ENCODE measurements at regions not wholly inside any gene's neighbourhood (a gene's known extent, or its start where the extent isn't known, plus 50 kb on each side); places are given as distances from the start of the nearest gene placed in this dataset.

DNA sequence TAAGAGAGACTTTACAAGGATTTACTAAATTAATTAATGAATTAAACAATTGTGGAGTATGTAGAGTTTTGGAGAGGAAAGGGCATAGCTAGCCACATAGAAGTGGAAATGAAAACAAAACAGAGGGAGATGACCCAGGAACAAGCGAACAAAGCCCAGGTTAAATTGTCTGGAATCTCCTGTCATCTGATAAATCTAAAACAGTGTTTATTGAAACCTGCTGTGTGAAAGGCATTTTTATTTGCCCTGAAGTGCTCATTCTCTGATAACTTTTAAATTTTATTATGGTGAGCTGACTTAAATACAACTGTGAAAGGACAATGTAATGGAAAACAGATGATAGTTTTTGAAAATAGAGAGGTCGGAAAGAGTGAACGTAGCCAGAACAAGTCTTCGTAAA lies 682.8 kb upstream of the KIRREL3 start:
- no peak for DNase-seq

DNA sequence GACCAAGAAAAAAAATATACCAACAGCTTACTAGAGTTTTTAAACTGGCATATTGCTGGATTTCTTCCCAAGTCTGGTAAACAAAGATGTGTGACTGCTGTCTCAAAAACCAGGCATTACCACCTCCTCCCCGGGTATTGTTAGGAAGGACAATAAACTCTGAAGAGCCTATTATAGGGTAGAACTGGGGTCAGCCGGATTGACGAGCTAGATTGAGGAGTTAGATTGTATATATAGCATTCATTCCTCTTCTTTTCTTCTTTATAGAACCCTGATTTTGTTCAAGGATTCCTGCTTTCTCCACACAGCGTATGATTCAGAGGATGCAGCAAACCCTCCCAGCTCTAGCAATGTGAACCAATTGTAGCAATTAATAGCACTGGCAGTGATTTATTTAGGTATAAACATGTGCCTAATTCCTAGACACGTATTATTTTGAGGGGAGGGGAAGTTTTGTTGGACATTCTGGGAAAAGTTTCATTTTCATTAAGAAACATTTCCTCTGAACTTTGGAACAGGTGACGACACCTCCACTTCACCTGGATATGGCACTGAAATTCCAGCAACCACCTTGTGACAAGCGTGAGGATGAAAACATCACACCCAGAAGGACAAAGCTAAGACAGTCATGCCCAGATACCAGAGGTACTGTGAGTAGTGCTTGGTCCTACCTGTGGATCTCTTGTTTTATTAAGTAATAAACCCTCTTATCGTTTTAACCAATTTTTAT lies 679.4 kb upstream of the KIRREL3 start:
- DNase-seq = no peak

DNA sequence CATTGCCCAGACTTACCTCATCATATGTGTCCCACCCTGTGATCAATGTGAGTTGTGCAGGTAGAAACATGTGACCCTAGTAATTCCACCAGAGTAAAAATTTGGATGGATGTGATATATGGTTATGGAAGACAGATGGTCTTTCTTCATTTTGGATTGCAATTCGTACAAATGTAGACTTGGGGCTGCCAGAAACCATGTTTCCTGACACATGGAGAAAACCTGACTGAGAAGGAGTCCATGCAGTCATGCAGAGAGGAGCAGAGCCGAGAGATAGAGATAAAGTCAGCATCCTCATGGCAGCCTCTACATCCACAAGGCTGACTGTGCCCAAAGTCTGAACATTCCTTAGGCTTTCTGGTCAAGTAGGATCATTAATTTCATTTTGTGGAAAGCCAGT lies 678.1 kb upstream of the KIRREL3 start:
- DNase-seq = no peak

DNA sequence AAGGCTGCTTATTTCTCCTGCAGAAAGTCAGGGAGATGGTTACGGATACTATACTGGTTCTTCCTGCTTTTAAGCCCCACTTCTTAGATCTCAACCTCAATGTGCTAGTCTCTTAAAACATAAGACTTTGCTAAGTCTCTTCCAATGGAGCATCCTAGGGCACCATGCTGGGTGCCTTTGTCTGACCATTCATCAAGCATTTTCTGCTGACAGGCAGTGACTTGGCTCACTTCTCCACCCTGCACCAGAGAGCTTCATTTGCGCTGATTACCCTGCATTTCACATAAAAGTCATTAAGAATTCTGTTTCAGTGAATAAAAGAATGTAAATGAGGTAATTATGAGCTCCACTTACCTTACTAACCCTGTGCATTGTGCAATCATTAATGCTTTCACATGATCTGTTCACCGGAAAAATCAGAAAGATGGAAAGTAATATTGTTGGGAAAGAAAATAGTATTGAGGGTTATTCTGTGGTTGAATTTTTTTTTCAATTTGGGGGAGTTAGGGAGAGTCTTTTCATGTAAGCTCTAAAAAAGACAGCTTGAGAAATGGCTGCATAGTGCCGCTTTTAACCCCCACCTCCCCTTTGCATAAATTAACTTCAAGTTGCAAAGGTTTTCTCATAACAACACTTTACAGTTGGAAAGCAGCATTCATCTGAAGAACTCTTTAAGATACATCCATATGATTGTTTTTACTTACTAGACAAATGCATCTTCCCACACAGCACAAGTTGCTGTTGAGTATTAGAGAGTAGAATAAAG lies 677.3 kb upstream of the KIRREL3 start:
- no peak for DNase-seq

DNA sequence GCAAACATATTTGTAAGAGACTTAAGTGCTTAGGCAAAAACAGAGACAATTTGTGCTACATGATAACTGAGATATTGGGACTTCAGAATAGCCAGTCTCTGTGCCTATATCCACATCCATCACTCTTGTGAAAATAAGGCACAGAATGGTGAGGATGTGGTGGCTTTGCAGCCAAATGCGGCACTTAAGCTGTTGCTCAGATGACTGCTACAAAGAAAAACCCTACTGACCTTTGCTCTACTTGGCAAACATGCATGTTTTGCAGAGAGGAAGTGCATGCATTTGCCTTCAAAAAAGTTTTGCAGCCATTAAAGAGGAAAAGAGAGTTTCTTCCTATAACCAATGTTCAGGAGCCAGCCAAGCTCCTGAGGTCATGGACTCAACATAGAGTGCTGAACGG lies 675.0 kb upstream of the KIRREL3 start:
- no peak for DNase-seq

DNA sequence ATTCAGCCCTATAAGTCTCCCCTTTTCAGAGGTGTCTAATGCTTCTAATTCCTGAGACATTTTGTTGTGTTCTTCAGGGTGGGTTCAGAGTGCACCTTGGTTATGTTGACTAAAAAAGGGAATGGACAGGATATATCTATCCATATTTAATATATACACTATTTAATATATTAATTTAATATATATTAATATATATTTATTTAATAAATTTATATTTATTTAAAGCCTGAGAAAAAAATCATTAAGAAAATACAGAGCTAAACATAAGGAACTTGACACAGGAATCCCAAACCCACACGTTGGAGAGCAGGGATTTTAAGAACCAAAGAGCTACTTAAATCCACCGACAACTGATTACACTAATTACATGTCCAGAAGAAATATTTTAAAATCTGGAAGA lies 674.2 kb upstream of the KIRREL3 start:
- no peak for DNase-seq

DNA sequence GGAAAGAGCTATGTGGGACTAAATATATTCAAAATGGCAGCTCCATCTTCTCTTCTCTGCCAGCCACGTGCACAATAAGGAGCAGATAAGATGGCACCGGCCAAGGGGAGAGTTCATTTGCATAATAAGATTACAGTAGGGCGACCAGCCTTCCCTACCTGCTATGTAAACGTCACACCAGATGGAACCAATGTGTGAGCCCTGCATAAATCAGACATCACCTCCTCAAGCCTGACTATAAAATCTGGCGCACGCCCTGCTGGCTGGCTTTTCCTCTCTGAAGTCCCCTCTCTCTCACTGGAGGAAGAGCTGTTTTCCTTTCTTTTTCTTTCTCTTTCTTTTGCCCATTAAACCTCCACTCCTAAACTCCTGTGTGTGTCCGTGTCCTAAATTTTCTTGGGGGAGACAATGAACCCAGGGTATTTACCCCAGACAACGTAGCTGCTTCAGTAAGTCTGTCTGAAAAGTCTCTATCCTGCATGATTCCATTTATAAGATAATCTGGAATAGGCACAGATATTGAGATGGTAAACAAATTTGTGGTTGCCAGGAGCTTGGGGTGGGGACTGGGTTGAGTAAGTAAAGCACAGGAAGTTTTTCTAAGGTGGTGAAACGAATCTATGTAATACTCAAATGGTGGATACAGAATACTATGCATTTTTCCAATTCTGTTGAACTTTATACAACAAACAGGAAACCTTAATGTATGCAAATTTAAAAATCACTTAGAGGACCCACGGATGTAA lies 670.0 kb upstream of the KIRREL3 start:
- no peak for DNase-seq

DNA sequence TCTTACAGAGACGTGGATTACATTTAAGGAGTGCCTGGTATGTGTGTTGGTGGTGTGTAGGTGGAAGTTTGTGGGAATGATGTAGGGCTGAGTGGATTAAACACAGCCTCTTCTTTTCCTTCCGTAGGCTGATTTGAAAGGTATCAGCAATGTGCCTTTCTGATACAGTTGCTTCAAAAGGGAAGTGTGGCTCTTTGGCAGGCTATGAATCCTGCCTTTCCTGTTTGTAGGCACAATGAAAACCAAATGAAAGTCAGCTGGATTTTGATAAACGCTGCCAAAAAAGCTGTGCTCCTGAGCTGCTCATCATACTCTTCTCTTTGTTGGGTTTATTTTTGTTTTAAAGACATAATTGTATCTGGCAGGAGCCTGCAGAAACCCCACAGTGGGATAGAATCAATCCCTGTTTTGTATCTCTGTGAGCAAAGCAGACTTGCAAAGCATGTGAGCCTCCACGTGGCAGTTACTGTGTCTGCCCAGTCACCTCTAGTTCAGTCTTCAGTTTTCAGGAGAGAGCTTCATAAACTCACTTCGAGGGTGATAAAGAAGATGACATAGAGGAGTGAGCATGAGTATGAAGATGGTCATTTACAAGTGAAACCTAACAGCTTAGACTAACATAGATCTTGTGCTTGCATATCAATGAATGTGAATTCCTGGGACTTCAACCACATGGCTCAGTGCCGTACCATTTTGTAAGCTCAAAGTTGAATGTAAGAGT lies 655.7 kb upstream of the KIRREL3 start:
- DNase-seq = no peak

DNA sequence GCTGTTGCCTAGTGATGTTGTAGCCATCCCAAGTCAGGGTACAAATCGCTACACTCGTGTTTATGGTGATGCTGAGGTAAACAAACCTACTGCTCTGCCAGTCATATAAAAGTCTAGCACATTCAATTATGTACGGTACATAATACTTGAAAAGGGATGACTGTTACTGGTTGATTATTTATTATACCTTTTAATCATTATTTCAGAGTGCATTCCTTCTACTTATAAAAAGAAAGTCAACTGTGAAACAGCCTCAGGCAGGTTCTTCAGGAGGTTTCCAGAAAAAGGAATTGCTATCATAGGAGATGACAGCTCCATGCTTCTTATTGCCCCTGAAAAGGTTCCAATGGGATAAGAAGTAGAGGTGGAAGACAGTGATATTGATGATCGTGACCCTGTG lies 652.5 kb upstream of the KIRREL3 start:
- no peak for DNase-seq

DNA sequence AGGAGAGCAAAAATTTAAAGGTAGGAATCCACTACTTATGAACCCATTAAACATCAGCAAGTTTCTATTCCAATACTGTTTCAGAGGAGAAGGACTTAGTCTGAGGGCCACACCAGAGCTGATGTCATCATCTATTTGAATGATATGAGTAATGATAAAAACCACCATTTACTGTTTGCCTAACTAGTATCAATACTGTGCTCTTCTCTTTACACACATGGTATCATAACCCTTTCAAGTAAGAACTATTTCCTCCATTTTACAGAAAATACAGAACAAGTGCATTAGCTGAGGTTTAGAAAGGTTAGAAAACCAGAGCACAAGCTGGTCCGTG lies 651.3 kb upstream of the KIRREL3 start:
- no peak for DNase-seq

DNA sequence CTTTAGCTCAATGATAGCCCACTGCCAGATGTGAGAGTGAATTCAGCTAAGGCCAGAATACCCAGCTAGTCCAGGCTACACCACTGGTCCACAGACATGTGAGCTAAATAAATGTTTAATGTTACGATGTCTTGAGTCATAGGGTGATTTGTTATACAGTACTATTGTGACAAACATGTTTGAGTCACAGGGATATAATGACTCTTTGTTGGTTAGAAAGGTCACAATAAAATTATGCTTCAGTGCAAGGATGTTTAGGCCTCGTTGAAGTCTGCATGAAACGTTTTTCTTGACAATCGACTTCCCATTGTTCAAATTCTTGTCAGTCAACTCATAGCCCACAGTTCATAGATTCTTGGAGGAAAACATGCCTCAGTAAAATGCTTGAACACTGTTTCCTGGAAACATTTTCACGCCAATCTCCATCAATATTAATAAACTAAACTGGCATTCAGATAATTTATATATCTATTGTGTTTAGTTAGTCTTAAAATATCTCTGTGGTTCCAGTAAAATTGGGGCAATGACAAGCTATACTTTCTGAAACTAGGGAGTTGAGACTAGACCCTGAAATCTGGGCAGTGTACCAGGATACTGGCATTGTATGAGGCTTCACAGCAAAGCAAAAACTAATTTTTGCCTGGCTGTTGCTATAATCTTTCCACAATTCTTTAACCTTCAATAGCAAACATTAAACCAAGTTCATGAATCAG lies 650.8 kb upstream of the KIRREL3 start:
- no peak for DNase-seq

DNA sequence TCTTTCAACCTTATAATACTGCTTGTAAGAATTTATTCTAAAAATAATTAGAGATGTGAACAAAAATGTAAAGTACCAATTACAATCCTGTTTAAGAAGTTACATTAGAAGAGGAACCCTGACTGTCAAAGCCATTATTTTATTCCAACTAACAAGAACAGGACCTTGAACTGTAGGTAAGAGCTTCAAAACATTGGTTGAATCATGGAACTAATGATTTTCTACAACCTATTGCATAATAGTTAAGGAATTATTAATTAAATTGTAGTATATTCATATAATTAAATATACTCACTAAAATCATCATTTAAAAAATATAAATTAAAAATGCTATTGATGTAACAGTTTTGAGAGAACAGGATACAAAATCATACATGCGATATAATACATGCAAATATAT lies 649.4 kb upstream of the KIRREL3 start:
- no peak for DNase-seq

DNA sequence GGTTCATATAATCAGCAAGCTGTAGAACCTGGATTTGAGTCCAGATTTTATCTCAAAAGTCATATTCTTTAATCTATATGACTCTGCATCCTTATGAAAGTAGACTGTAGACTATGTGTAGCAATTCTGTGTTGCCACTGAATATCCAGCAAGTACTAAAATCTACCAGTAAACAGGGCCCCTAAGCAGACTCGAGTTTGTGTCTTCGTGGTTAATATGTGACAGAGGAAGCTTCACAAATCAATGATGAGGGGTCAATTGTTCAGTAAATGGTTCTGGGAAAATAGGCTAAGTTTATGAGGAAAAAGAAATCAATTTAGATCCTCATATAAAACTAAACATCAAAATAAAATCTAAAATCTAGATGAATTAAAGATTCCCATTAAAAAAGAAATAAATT lies 648.5 kb upstream of the KIRREL3 start:
- DNase-seq = no peak

DNA sequence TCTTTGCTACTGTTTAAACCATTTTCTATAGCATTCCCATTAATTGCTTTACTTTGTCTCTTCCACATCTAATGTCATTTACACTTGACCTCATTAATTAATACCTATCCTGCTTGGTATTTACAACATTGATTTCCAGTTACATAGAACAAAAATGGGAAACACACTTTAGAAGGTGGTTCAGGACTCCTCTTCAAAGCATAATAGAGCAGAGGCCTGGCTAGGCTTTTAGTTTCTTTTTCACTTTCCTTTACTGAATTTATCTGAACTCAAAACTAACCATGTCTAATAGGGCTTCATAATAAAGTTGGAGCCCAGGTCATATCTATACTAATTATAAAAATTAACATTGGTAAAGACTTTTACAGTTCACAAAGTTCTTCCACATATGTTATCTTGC lies 648.0 kb upstream of the KIRREL3 start:
- no peak for DNase-seq

DNA sequence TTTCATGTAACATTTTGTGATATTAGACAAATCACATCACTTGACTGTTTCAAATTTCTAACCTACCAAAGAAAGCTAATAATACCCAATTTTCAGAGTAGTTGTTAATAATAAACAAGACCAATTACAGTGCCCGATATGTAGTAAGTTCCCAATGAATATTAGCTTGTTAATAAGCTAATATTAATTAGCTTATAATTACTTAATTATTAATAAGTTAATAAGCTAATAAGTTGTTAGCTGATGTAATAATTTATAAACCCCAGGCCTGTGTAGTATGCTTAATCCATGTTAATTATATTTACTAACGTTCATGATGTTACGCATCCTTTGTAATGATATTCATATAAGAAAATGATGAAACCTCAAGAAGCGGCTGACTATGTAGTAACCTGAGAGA lies 643.8 kb upstream of the KIRREL3 start:
- no peak for DNase-seq

DNA sequence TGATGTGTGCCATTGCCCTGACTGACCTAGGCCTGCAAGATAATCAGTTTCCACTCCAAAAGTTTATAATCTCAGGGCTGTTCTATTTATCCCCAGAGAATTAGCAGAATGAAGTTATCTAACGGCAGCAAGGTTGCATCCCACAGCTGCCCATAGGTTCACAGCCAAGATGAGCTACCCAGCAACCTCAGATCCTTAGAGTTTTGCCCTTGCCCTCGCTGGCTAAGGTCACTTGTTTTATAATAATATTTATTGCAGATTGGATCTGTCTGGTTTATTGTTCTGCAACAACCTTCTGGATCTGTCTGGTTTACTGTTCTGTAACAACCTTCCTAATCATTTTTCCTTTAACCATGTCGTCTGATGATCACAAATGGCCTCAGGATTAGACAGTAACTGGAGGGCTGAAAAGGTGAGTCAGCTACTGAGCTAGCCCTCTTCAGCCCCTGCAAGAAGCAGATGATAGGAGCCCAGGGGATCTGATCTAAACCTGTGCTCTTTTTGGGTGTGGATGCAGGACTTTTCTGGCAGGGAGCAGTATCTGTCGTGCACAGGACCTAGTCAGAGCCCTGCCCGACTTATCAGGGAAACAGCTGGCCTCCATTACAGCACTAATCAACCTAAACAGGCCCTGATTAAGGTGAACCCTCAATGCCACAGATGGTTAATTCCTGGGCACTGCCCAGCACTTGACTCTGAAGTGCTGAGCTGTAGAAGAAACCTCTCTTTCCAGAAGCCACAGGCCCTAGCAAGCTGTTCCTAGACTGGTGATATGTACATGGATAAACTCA lies 642.9 kb upstream of the KIRREL3 start:
- DNase-seq = no peak

DNA sequence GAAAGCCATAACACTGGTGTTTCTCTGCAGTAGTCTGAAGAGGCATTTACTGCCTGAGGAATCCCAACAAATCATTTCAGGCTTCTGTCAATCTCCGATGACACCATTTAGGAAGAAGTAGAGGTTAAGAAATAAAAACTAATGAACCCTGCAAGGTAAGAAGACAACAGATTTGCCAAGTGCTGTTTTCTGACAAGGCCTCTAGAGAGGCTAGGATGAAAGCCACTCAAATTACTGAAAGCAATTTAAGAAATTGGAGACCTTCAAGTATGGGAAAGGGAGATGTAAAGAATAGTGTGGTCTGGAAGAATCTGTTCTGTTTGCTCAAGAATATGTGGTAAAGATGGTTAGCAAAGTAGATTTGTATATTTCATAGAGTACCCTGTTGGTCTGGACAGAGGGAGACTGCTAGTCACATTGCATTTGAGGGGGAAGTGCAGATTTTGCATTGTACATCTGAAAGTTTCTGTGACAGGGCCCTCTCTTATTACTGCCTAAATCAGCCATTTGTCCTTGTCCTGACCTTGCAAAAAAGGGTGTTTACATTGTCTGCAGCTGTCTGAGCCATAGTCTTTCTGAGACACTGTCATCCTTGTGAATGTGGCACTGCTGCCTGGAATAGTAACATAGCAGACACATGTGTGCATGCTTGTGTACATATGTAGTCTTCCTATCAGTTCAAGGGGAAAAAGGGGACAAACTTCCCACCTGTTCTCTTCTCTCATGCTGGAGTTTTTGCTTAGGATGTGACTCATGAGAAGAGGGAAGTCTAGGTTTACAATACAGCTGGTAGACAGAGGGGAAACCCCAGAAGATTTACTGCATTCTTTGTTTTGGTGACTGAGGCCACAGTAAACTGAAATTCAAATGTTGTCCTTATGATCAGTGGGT lies 640.2 kb upstream of the KIRREL3 start:
- DNase-seq = no peak

DNA sequence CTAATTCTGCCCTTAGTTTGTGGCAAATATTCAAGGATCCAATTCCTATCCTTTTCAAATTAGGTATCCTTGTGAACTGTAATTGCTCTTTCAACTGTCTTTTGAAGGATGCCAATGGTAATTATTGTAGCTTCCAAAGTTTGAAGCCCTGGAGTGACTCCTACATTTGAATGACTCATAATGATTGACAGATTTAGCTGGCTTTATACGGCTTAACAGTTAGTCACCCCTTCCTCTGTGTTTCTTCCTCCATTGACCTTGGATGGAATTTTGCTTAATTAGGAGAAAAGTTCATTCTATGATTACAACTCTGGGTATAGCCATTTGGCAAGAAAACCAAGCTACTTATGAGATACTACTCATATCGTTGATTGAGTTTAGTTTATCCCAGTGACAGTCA lies 639.3 kb upstream of the KIRREL3 start:
- no peak for DNase-seq

DNA sequence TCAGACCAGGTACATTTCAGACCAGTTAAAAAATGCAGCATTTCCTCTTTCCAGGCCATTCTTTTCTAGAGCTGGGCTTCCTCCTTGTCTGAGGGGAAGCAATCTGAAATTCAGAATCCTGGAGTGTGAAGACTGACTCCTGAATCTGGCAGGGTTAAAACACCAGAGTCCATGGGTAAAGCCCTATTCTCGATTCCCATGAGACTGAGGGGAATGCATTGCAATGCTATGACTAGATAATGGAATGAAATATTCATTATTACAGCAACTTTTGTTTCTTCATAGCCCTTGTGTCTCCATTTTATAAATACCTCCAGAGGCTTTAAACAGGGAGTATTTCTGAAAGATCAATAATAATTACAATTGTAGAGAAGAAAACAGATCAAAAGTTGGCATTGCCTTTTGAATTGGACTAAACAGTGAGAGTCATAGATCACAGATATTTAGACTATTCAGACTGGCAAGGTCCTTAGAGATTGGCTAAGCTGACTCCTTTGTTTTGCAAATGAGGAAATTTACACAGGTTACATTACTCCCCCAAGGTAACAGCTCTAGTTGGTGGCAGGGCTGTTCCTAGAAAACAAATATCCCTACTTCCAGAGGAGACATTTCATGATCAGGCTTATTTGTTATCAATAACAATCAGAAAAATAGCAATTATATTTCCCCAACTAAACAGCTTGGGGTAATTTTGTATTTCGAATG lies 632.6 kb upstream of the KIRREL3 start:
- no peak for DNase-seq

DNA sequence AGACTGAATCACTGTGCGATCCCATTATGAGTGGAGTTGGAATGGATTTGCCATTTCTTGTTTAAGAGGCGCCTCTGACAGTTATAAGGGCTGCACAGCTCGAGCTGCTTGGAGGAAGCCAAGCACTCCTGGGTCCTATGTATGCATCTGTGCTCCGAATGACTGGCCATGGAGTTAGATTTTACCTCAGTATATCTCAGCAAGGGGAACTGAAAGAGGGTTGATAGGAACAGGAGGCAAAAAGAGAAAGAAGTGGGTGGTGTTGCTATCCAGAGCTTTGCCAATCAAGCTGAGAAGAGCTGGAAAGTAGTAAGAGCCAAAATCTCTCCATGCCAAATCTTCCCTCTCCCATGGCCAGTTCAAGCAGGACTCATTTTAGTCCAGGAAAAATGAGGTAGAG lies 632.0 kb upstream of the KIRREL3 start:
- DNase-seq = no peak

All from occipital lobe (tissue), 1 donor.